ENCODE measurements at regions not wholly inside any gene's neighbourhood (a gene's known extent, or its start where the extent isn't known, plus 50 kb on each side); places are given as distances from the start of the nearest gene placed in this dataset.

DNA sequence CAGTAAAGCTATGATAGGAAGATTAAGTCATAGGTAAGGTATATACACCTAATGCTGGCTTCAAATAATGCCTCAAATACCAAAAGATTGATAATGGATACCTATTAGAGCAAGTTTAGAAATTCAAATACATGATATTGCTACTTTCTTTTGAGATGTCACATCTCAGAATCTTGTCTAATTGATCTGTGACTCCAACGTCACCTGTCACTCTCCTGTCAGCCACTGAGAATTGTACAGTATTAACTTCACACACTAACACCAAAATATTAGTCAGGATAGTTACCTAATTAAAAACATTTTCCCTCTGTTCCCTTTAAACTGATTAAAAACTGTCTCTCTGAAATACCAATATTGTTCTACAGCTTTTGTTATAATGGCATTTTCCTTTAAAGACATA, 575.5 kb upstream of the ID4 start:
- no peak for DNase-seq (ENCODE audit: low read depth)

DNA sequence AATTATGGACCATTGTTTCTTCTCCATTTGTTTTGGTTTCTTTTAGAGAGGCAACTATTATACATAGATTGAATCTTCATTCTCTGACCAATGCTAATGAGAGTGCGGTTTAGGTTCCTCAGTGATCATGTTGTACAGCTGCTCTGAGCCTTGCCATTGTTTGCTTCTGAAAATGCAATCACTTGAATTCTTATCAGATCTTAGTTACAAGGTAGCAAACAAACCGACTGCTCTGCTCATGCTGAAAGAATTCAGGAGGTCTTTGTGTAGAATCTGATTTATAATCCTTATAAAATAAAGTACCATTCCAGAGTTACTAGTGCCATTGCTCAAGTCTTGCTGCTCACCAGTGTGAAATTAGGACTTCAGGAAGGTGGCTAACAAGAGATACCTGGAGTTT, 569.1 kb upstream of the ID4 start:
- no peak for DNase-seq (ENCODE audit: low read depth)

DNA sequence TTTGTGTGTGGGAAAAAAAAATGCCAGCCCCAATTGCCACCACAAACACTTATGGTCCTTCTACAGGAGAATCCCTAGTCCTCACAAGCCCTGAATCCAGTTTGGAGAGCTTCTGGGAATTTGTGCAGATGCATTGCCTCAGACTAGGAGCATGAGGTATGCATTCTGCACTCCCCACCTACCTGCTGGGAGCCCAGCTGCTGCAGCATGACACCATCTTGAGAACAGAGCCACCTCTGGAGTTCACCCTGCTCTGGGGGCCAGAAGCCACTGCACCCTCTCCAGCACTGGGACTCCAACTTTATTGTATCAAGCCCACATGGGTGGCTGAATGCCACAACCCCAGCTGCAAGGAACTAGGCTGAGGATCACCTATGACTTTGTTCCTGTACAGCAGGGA, 568.5 kb upstream of the ID4 start:
- no peak for DNase-seq (ENCODE audit: low read depth)

- DNase-seq (ENCODE audit: low read depth), result no peak
Observed at GRCh38 chr6:19269341-19269898, 567.8 kb upstream of the ID4 start.

GRCh38 chr6:19270616-19271015, 566.6 kb upstream of the ID4 start:
- no peak for DNase-seq (ENCODE audit: low read depth)

GRCh38 chr6:19279273-19279684, 557.9 kb upstream of the ID4 start:
- DNase-seq (ENCODE audit: low read depth), result no peak

DNA sequence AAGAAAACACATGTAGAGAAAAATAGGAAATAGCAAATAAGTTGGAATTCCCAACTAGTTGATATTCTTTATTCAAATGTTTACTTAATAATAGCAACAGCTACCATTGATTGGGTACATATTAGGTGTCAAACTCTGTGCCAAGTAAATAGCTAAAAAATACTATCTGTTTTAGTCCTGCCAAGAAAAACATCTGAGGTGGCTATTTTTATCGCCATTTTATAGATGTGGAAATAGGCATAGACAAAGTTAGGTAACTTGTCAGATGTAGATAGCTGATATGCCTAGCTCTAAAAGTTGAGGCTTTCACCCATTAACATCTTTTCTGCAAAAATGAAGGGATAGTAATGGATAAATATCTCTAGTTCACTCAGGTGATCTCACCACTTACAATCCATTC, 549.2 kb upstream of the ID4 start:
- DNase-seq (ENCODE audit: low read depth), result no peak

DNA sequence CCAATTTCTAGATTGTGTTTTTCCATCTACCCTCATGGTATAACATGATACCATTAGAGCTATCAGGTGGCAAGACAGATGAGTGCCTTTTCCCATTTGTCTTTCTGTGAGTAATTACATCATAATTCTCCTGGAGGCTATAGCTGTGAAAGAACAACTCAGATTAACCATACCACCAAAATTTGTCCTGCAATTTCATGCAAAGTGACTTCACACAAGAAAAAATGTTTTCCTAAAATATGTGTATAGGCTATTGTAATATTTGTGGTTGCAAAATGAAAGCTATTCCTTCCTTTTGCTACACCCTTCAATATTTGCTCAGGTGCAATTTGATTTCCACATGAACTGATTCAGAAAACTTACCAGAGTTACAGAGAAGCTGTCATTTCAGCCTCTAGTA, 547.7 kb upstream of the ID4 start:
- DNase-seq (ENCODE audit: low read depth), result no peak

- no peak for DNase-seq (ENCODE audit: low read depth)
Observed at GRCh38 chr6:19297880-19298279, 539.3 kb upstream of the ID4 start.

GRCh38 chr6:19298421-19298820, 538.7 kb upstream of the ID4 start:
- no peak for DNase-seq (ENCODE audit: low read depth)

DNA sequence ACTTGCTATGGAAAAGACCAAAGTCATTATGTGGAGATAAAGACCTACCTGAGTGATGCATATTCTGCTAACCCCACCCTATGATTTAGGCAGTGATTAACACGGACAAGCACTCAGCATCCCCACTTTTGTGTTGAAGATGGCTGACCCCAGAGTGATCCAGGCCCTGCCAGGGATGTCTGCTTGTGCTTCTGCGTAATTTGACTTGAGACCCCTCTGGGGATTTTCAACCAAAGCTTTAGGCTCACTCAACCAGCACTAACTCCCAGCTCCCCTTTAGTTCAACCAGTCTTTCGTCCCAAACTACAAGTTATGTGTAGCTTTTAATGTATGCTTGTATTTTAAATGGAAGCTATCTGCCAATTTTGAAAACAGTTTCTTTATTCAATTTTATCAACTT, 538.0 kb upstream of the ID4 start:
- DNase-seq (ENCODE audit: low read depth), result no peak

- no peak for DNase-seq (ENCODE audit: low read depth)
Observed at GRCh38 chr6:19301980-19302379, 535.2 kb upstream of the ID4 start.

- DNase-seq (ENCODE audit: low read depth), result no peak
Observed at GRCh38 chr6:19303383-19303782, 533.8 kb upstream of the ID4 start.

DNA sequence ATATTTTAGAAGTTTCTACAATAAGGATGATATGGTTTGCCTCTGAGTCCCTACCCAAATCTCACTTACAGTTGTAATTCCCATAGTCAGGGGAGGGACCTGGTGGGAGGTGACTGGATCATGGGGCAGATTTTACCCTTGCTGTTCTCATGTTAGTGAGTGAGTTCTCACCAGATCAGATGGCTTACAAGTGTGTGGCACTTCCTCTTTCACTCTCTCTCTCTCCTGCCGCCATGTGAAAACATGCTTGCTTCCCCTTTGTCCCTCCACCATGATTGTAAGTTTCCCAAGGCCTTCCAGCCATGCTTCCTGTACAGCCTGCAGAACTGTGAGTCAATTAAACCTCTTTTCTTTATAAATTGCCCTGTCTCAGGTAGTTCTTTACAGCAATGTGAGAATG, 527.5 kb upstream of the ID4 start:
- no peak for DNase-seq (ENCODE audit: low read depth)

- no peak for DNase-seq (ENCODE audit: low read depth)
Observed at GRCh38 chr6:19311786-19312185, 525.4 kb upstream of the ID4 start.

DNA sequence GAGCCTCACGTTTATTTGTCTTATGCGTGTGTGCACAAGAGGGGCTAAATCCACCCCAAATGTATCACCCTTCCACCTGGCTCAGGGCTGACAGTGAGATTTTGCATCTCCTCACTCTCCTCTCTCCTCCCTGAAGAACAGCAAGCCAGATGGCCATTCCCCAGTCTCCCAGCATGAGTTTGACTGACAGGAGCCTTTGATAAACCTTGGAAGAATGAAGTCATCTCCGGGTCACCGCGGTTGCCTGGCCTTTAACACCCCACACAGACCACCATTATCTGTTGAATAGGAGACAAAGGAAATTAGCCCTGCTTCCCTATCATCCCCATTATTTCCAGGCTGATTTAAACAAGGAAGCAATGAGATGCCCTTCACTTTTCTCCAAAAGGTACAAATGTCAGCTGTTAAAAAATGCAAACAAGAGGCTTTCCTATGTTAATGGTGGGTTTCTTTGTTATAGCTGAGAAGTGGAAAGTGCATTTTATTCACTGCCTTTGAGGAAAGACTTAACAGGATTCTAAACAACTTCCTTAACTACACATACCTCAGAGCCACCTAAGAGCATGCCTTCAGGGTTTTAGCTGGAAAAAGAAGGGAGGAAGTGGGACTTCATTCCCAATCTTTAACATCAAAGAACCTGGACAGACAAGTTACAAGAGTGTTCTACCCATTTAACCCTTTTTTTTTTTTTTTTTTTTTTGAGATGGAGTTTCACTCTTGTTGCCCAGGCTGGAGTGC, 524.8 kb upstream of the ID4 start:
- no peak for DNase-seq (ENCODE audit: low read depth)

DNA sequence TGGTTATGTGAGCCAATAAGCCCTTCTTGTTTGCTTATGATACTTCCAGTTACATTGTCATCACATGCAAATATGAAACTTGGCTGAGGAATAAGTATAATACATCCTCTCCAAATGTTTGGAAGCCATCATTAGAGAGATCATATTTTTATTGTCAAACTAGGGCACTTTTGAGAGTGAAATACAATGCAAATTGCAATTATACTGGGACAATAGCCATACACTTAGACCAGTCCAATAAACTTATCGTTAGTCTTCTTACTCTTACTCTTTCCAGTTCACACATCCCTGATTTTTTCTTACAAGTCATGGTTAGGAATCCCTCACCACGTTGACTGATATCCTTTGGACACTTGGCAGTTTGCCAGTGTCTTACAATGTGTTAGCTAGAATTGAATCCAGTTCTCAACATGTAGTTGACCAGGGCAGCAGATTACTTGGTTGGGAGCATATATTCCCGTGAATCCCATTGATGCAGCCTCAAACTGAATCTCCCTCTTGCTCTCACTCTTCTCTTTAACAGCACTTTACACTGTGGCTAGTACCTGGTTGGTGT, 519.7 kb upstream of the ID4 start:
- no peak for DNase-seq (ENCODE audit: low read depth)

DNA sequence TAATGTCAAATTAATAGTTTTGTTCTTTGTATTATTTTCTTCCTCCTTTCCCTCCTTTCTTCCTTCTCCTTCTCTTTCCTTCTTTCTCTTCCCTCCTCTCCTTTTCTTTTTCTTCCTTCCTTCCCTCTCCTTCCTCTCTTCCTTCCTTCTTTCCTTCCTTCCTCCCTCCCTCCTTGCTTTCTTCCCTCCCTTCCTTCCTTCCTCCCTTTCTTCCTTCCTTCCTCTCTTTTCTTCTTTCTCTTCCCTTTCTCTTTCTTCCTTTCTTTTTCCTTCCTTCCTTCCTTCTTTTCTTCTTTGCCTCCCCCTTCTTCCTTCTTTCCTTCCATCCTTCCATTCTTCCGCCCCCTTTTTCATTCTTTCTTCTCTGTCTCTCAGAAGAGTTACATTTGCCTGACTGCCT, 518.2 kb upstream of the ID4 start:
- no peak for DNase-seq (ENCODE audit: low read depth)

DNA sequence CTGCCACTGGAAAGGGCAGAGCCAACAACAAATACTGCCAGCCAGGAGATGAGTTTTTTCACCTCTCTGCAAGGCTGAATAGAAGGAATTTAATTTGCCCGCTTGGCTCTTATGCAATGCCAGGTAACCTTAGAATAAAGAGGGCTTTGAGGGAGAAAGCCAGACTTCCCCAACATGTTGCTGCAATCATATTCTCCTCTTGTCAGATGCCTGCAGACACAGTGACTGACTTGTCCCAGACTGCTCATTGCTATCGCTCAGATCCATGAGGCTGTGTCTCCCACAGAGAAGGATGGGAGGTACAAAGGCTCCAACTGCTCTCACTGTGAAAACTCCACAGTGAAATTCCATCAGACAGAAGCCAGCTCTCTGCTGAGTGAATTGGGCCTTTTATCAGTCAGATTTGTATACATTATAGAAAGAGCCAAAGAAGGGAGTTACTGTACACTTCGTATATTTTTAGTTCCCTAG, 517.0 kb upstream of the ID4 start:
- no peak for DNase-seq (ENCODE audit: low read depth)

- DNase-seq (ENCODE audit: low read depth), result no peak
Observed at GRCh38 chr6:19322691-19323485, 514.3 kb upstream of the ID4 start.

DNA sequence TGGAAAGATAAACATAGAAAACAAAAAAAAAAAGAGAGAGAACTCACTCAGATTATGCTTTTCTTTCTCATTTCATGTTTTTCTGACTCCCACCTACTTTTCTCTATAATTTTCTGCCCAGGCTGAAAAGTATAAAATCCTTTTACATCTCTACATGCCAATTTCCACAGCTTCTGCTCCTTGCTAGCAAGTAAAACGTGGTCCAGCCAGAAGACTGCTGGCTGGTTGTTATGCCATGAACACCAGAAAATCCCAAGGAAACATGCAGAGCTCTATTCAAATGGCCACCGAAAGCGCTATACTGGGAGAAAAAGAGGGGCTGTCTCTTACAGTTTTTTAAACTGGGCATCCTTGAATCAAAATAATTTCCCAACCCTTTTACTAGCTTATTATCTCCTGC, 512.8 kb upstream of the ID4 start:
- DNase-seq (ENCODE audit: low read depth), result no peak

- no peak for DNase-seq (ENCODE audit: low read depth)
Observed at GRCh38 chr6:19325335-19325789, 511.8 kb upstream of the ID4 start.

- no peak for DNase-seq (ENCODE audit: low read depth)
Observed at GRCh38 chr6:19327241-19327640, 509.9 kb upstream of the ID4 start.
